GM23338 (cell line): ENCODE measurements at regions not wholly inside any gene's neighbourhood (a gene's known extent, or its start where the extent isn't known, plus 50 kb on each side); places are given as distances from the start of the nearest gene placed in this dataset.
"Not testable (repeated sequence)": the region's sequence is repeated elsewhere in the genome, so short reads cannot be mapped to it uniquely, and the experiment has no call there.

Source experiments
- ATAC-seq: fragments of 200-7000 bp; cut with Tn5 transposase; 3 replicates; pipeline ENCODE4 v1.9.1; 2020
- DNase-seq: peaks from one replicate; pipeline ENCODE4 v3.0.0-alpha.2; 2015; ENCODE audit warnings: low spot score
- H2AFZ ChIP-seq: fragments of 200-600 bp; sonication (generic); 2 replicates; pipeline ENCODE4 v1.8.0; 2016; ENCODE audit warnings: antibody characterized with exemption, mild to moderate bottlenecking, moderate library complexity
- H3F3A ChIP-seq: fragments of 200-600 bp; sonication (generic); replicated peaks from 2 replicates; pipeline ENCODE4 v1.8.0; 2017; ENCODE audit warnings: antibody characterized with exemption, mixed run types, low read depth
- H3K27ac ChIP-seq: fragments of 200-600 bp; sonication (generic); 2 replicates; pipeline ENCODE4 v1.6.1; 2016; ENCODE audit warnings: low read depth
- H3K27me3 ChIP-seq: fragments of 200-600 bp; sonication (generic); 2 replicates; pipeline ENCODE4 v1.8.0; 2016; ENCODE audit warnings: mild to moderate bottlenecking, mixed run types, moderate library complexity; ENCODE audit not compliant: insufficient read depth
- H3K36me3 ChIP-seq: fragments of 200-600 bp; sonication (generic); 2 replicates; pipeline ENCODE4 v1.8.0; 2016; ENCODE audit warnings: mild to moderate bottlenecking; ENCODE audit not compliant: insufficient read depth
- H3K4me1 ChIP-seq: fragments of 200-600 bp; sonication (generic); 2 replicates; pipeline ENCODE4 v1.8.0; 2016; ENCODE audit warnings: mild to moderate bottlenecking, moderate library complexity; ENCODE audit not compliant: insufficient read depth
- H3K4me2 ChIP-seq: fragments of 200-600 bp; sonication (generic); 2 replicates; pipeline ENCODE4 v1.7.1; 2017; ENCODE audit warnings: mixed run types
- H3K4me3 ChIP-seq: fragments of 200-600 bp; sonication (generic); 2 replicates; pipeline ENCODE4 v1.6.1; 2016; ENCODE audit warnings: mixed run types
- H3K79me2 ChIP-seq: fragments of 200-600 bp; sonication (generic); replicated peaks from 2 replicates; pipeline ENCODE4 v1.8.0; 2017; ENCODE audit warnings: mild to moderate bottlenecking; ENCODE audit not compliant: insufficient read depth
- H3K9me2 ChIP-seq: fragments of 200-600 bp; sonication (generic); 2 replicates; pipeline ENCODE4 v1.8.0; 2017; ENCODE audit not compliant: insufficient read depth
- H4K20me1 ChIP-seq: fragments of 200-600 bp; sonication (generic); replicated peaks from 2 replicates; pipeline ENCODE4 v1.8.0; 2017; ENCODE audit warnings: mild to moderate bottlenecking; ENCODE audit not compliant: insufficient read depth
- H3K27ac Mint-ChIP-seq: 2 replicates; pipeline ENCODE4 v1.8.0; 2020; ENCODE audit warnings: inconsistent platforms, mild to moderate bottlenecking, moderate library complexity, mixed read lengths
- H3K27me3 Mint-ChIP-seq: 3 replicates; pipeline ENCODE4 v1.8.0; 2022; ENCODE audit warnings: low read depth, mild to moderate bottlenecking, moderate library complexity, mixed read lengths, inconsistent platforms; ENCODE audit not compliant: insufficient read depth, poor library complexity
- H3K36me3 Mint-ChIP-seq: 3 replicates; pipeline ENCODE4 v1.8.0; 2021; ENCODE audit warnings: low read depth, mild to moderate bottlenecking, inconsistent platforms, moderate library complexity, mixed read lengths
- H3K4me1 Mint-ChIP-seq: 3 replicates; pipeline ENCODE4 v1.8.0; 2020; ENCODE audit warnings: mild to moderate bottlenecking, inconsistent platforms, mixed read lengths
- H3K4me3 Mint-ChIP-seq: 3 replicates; pipeline ENCODE4 v1.8.0; 2021; ENCODE audit warnings: moderate library complexity, mild to moderate bottlenecking, inconsistent platforms, mixed read lengths
- H3K9me3 Mint-ChIP-seq: 3 replicates; pipeline ENCODE4 v1.8.0; 2020; ENCODE audit warnings: moderate library complexity, mild to moderate bottlenecking, inconsistent platforms, mixed read lengths
- NANOG ChIP-seq: IDR thresholded peaks from 2 replicates; pipeline ENCODE4 v1.6.1; 2016; ENCODE audit warnings: antibody characterized with exemption, borderline replicate concordance
- STAT1 ChIP-seq: IDR thresholded peaks from one replicate; pipeline ENCODE4 v1.6.1; 2016; ENCODE audit warnings: antibody characterized with exemption; ENCODE audit not compliant: unreplicated experiment
- ZNF114 ChIP-seq: fragments of 250-450 bp; sonication (Bioruptor Pico); IDR thresholded peaks from 2 replicates; pipeline ENCODE4 v1.5.0; 2020; ENCODE audit warnings: mild to moderate bottlenecking, moderate library complexity
- ZNF462 ChIP-seq: fragments of 250-450 bp; sonication (Bioruptor Pico); IDR thresholded peaks from 2 replicates; pipeline ENCODE4 v1.5.0; 2020; ENCODE audit warnings: mild to moderate bottlenecking, moderate library complexity

- H3K9me3 Mint-ChIP-seq = peaks cover 11% of the 10 kb centered on the region
- H3K27ac ChIP-seq, H3K27me3 Mint-ChIP-seq, H3K4me1 Mint-ChIP-seq, DNase-seq, H3K79me2 ChIP-seq, H3K36me3 ChIP-seq, H3K27ac Mint-ChIP-seq, H4K20me1 ChIP-seq, H3F3A ChIP-seq, H3K4me1 ChIP-seq, H3K27me3 ChIP-seq, H2AFZ ChIP-seq, ATAC-seq, H3K36me3 Mint-ChIP-seq, H3K4me2 ChIP-seq, H3K4me3 Mint-ChIP-seq: not testable (repeated sequence)
- H3K4me3 ChIP-seq = 0 out of 2 replicates have a peak overlapping the region, but pooled peaks have one; percentile 28
- H3K9me2 ChIP-seq = peaks cover 19% of the 10 kb centered on the region
These were observed 400.8 kb upstream of the KLHL29 start for GRCh38 chr2:22984152-22984551.

- H3K9me3 Mint-ChIP-seq = peaks cover 2% of the 10 kb centered on the region; the same call in 2 of the 3 replicates
- no peaks in the 10 kb centered on the region for H3K27me3 Mint-ChIP-seq
- no peaks in the 10 kb centered on the region for H4K20me1 ChIP-seq
- no peaks in the 10 kb centered on the region for H3K27me3 ChIP-seq
- TF ChIP-seq ZNF114 (CRISPR knock-in tag) (no peak), NANOG (no peak), ZNF462 (no peak), STAT1 (no peak)
- H3K4me1 ChIP-seq = peaks cover 12% of the 10 kb centered on the region; the same call in 1 of the 2 replicates
- H3K4me3 ChIP-seq = no peak overlapping the region
- H3K36me3 ChIP-seq = no peaks in the 10 kb centered on the region
- H2AFZ ChIP-seq = peak overlapping the region; percentile 88; the same call in 1 of the 2 replicates
- no peak for DNase-seq
- H3K4me2 ChIP-seq = no peak overlapping the region
- H3K79me2 ChIP-seq = no peaks in the 10 kb centered on the region
- no peaks in the 10 kb centered on the region for H3F3A ChIP-seq
- H3K4me3 Mint-ChIP-seq = no peak overlapping the region
- H3K9me2 ChIP-seq = no peaks in the 10 kb centered on the region
- H3K4me1 Mint-ChIP-seq = no peaks in the 10 kb centered on the region
- H3K36me3 Mint-ChIP-seq = no peaks in the 10 kb centered on the region; the same call in 2 of the 3 replicates
- no peak for ATAC-seq
- no peak overlapping the region for H3K27ac ChIP-seq
- H3K27ac Mint-ChIP-seq = no peak overlapping the region
These were observed 394.7 kb upstream of the KLHL29 start for GRCh38 chr2:22990246-22990645.
